HG02970 (cell line): ENCODE measurements at regions not wholly inside any gene's neighbourhood (a gene's known extent, or its start where the extent isn't known, plus 50 kb on each side); places are given as distances from the start of the nearest gene placed in this dataset.
"Not testable (repeated sequence)": the region's sequence is repeated elsewhere in the genome, so short reads cannot be mapped to it uniquely, and the experiment has no call there.

Experiments
- ATAC-seq: cut with Tn5 transposase; IDR thresholded peaks from one replicate; pipeline ENCODE4 v1.9.1; 2021; ENCODE audit warnings: mild to moderate bottlenecking, moderate library complexity, moderate number of reproducible peaks; ENCODE audit not compliant: unreplicated experiment, low FRiP score

DNA sequence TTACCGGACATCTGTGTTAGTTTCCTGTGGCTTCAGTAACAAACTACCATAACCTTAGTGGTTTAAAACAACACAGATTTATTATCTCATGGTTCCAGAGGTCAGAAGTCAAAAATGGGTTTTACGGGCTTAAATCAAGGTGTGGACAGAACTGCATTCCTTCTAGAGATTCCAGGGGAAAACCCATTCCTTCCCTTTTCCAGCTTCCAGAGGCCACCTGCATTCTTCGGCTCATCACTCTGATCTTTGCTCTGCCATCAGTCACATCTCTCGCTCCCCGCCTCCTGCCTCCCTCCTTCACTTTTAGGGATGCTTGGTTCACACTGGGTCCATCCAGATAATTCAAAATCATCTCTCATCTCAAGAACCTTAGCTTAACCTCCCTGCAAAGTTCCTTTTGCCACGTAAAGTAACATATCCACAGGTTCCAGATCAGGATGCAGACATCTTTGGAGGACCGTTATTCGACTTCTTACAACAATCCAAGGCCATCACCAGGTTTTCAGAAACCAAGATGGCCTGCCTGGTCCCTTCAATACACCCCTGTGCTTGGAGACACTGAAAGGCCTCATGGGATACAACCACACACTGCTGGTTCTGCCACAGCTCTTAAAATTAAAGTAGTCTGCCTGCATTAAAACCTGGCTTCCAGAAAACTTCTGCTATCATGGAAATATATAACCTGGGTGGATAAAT lies 225.9 kb upstream of the MYO3A start:
- ATAC-seq = no peak

DNA sequence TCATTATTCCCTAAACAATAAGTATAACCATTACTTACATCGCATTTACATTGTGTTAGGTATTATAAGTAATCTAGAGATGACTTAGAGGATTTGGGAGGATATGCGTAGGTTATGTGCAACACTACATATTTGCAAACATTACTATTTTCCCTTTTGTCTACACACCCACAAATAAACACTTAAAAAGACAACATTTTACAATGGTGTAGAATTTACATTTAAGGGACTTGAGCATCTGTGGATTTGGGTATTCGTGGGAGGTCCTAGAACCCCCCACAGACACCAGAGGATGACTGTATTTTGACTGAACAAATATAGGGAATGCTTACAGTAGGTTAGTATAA lies 220.2 kb upstream of the MYO3A start:
- ATAC-seq = no peak

DNA sequence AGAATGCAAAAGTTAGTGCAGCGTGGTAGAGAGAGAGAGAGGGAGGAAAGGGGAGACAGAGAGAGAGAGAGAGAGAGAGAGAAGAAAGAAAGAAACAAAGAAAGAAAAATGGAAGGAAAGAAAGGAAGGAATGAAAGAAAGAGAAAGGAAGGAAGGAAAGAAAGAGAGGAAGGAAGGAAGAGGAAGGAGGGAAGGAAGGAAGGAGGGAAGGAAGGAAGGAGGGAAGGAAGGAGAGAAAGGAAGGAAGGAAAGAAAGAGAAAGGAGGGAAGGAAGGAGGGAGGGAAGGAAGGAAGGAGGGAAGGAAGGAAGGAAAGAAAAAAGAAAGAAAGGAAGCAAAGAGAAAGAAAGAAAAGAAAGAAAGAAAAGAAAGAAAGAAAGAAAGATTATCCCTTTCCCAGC lies 209.8 kb upstream of the MYO3A start:
- ATAC-seq = no peak

GRCh38 chr10:25725917-25726716 lies 207.9 kb upstream of the MYO3A start:
- peak; percentile 90 for ATAC-seq

GRCh38 chr10:25738776-25739175 lies 195.3 kb upstream of the MYO3A start:
- no peak for ATAC-seq

GRCh38 chr10:25743832-25744231 lies 190.2 kb upstream of the MYO3A start:
- no peak for ATAC-seq

GRCh38 chr10:25744574-25744973 lies 189.5 kb upstream of the MYO3A start:
- no peak for ATAC-seq

DNA sequence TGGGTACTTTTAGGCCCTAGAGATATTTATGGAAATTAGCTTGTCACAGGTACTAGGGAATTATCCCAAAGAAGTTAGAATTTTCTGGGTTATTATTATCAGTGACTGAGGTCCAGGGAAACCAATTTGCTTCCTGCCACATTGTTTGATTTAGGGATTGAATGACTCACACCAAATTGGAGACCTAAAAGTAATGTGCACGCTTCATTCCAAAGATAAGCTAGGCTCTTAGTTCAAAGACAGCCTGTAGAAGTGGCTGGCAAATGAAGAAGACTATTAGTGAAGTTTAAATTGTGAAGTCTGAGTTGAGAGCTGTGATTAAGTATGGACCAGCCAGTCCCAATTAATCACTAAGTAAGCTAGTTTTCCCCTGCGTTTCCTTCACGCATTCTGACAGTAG lies 188.1 kb upstream of the MYO3A start:
- ATAC-seq = no peak

- ATAC-seq = no peak
These were observed 186.9 kb upstream of the MYO3A start for GRCh38 chr10:25747084-25747483.

- no peak for ATAC-seq
These were observed 185.5 kb upstream of the MYO3A start for GRCh38 chr10:25748509-25748908.

GRCh38 chr10:25753776-25754175 lies 180.3 kb upstream of the MYO3A start:
- ATAC-seq = no peak

DNA sequence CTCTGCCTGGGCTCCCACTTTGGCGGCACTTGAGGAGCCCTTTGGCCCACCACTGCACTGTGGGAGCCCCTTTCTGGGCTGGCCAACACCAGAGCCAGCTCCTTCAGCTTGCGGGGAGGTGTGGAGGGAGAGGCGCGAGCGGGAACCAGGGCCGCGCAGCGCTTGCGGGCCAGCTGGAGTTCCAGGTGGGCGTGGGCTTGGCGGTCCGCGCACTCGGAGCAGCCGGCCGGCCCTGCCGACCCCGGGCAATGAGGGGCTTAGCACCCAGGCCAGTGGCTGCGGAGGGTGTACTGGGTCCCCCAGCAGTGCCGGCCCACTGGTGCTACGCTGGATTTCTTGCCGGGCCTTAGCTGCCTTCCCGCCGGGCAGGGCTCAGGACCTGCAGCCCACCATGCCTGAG lies 178.2 kb upstream of the MYO3A start:
- ATAC-seq = not testable (repeated sequence)

GRCh38 chr10:25756784-25757183 lies 177.2 kb upstream of the MYO3A start:
- no peak for ATAC-seq

DNA sequence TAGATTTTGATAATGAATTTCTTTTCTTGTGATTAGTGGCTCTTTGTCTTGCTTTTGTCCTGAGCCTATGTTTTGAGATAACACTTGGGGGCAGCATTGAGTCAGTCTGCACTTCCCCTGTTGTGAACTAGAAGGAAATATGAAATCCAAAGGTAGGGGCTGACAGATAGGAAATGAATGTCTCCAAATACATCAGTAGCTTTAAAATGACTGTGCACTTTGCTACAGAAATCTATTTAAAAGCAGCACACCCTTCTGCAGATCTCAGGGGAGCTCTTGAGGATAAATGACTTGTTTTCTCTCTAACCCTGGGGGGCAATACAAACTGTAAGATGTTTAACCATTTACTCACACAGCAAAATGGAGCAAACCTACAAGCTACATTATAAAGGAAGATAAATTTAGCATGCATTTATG lies 176.0 kb upstream of the MYO3A start:
- ATAC-seq = no peak

- ATAC-seq = no peak
These were observed 175.5 kb upstream of the MYO3A start for GRCh38 chr10:25758511-25758910.

DNA sequence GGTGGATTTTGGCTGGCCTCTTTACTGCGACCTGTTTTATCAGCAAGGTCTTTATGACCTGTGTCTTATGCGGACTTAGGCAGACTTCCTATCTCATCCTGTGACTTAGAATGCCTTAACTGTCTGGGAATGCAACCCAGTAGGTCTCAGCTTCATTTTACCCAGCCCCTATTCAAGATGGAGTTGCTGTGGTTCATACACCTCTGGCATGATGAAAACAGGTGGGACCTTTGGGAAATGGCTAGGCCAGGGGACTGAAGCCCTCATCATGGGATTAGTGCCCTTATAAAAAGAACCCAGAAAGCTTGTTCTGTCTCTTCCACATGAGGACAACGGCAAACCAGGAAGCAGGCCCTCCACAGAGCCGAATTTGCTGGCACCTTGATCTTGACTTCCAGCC lies 172.1 kb upstream of the MYO3A start:
- no peak for ATAC-seq

GRCh38 chr10:25766213-25766612 lies 167.8 kb upstream of the MYO3A start:
- no peak for ATAC-seq

- ATAC-seq = no peak
These were observed 167.3 kb upstream of the MYO3A start for GRCh38 chr10:25766687-25767221.

GRCh38 chr10:25768167-25768566 lies 165.9 kb upstream of the MYO3A start:
- no peak for ATAC-seq

DNA sequence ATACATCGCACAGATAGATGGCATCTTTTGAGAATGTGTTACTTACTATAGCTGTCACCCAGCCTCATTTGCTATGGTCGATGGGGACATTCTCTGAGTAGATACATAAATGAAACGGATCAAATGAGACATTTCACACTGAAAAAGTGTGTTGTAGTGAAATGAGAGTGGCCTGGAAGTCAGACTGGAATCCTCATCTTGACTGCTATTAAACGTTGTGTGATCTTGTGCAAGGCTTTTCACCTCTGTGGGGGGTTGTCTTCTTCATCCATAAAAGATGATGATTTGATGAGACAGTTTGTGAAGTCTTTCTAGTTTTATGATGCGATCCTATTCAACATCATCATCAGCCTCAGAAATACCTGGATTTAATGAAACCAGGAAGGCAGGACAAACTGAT lies 155.4 kb upstream of the MYO3A start:
- ATAC-seq = no peak

- ATAC-seq = no peak
These were observed 147.9 kb upstream of the MYO3A start for GRCh38 chr10:25786161-25786560.

GRCh38 chr10:25786899-25787298 lies 147.1 kb upstream of the MYO3A start:
- ATAC-seq = no peak
